ENCODE measurements at regions not wholly inside any gene's neighbourhood (a gene's known extent, or its start where the extent isn't known, plus 50 kb on each side); places are given as distances from the start of the nearest gene placed in this dataset.

GRCh38 chrX:20971250-20971649, 403.0 kb upstream of the CNKSR2 start:
- TF ChIP-seq CTCF (conservative IDR thresholded peaks at IDR 0.05; ENCODE audit: low read length) (no peak), EZH2phosphoT487 (IDR thresholded peaks at IDR 0.05; ENCODE audit: borderline replicate concordance) (no peak)
